WERI-Rb-1 (cell line): ENCODE measurements at regions not wholly inside any gene's neighbourhood (a gene's known extent, or its start where the extent isn't known, plus 50 kb on each side); places are given as distances from the start of the nearest gene placed in this dataset.
"Not testable (repeated sequence)": the region's sequence is repeated elsewhere in the genome, so short reads cannot be mapped to it uniquely, and the experiment has no call there.

Source experiments
- DNase-seq: peaks from one replicate; pipeline ENCODE4 v3.0.0-alpha.2; 2020
- H3K27ac ChIP-seq: fragments of 250-450 bp; sonication (Bioruptor Pico); 2 replicates; pipeline ENCODE4 v1.5.1; 2020; ENCODE audit warnings: mild to moderate bottlenecking, moderate library complexity
- H3K27me3 ChIP-seq: fragments of 250-450 bp; sonication (Bioruptor Pico); 2 replicates; pipeline ENCODE4 v1.5.1; 2021; ENCODE audit warnings: mild to moderate bottlenecking, low read depth, moderate library complexity; ENCODE audit not compliant: insufficient read depth, severe bottlenecking
- H3K36me3 ChIP-seq: fragments of 250-450 bp; sonication (Bioruptor Pico); 2 replicates; pipeline ENCODE4 v1.5.1; 2020; ENCODE audit warnings: mild to moderate bottlenecking, moderate library complexity
- H3K4me3 ChIP-seq: 2 replicates; pipeline ENCODE4 v1.5.1; 2011; ENCODE audit warnings: low read depth, mild to moderate bottlenecking, control low read depth, low read length
- H3K9me3 ChIP-seq: fragments of 250-450 bp; sonication (Bioruptor Pico); 2 replicates; pipeline ENCODE4 v1.5.1; 2021; ENCODE audit warnings: mild to moderate bottlenecking, moderate library complexity; ENCODE audit not compliant: severe bottlenecking
- CTCF ChIP-seq: IDR thresholded peaks from 2 replicates; pipeline ENCODE4 v1.5.1; 2011; ENCODE audit warnings: low read depth, mild to moderate bottlenecking, control low read depth, inconsistent platforms, low read length

- Histone ChIP-seq H3K36me3 (no peaks in the 10 kb centered on the region), H3K4me3 (no peak overlapping the region), H3K9me3 (peaks cover 42% of the 10 kb centered on the region), H3K27ac (no peak overlapping the region), H3K27me3 (no peaks in the 10 kb centered on the region)
- DNase-seq: no peak
- TF ChIP-seq CTCF: no peak
These were observed 112.2 kb upstream of the FMN2 start for GRCh38 chr1:239979456-239979855.

- DNase-seq: no peak
- no peak overlapping the region for H3K4me3 ChIP-seq
- H3K9me3 ChIP-seq: peaks cover 60% of the 10 kb centered on the region
- H3K27me3 ChIP-seq: no peaks in the 10 kb centered on the region
- H3K27ac ChIP-seq: no peak overlapping the region
- H3K36me3 ChIP-seq: no peaks in the 10 kb centered on the region
- no peak for TF ChIP-seq CTCF
These were observed 108.9 kb upstream of the FMN2 start for GRCh38 chr1:239982762-239983161.

GRCh38 chr1:239985044-239985443 is 106.6 kb upstream of the FMN2 start:
- Histone ChIP-seq H3K9me3 (peaks cover 40% of the 10 kb centered on the region), H3K27ac (no peak overlapping the region), H3K4me3 (no peak overlapping the region), H3K36me3 (no peaks in the 10 kb centered on the region), H3K27me3 (no peaks in the 10 kb centered on the region)
- no peak for DNase-seq
- no peak for TF ChIP-seq CTCF

- H3K9me3 ChIP-seq: peaks cover 35% of the 10 kb centered on the region
- DNase-seq: peak; percentile 80
- H3K4me3 ChIP-seq: no peak overlapping the region
- no peaks in the 10 kb centered on the region for H3K36me3 ChIP-seq
- H3K27ac ChIP-seq: peak overlapping the region; percentile 1; the same call in 1 of the 2 replicates
- H3K27me3 ChIP-seq: no peaks in the 10 kb centered on the region
- TF ChIP-seq CTCF: peak; percentile 62
These were observed 104.5 kb upstream of the FMN2 start for GRCh38 chr1:239987103-239987745.

- Histone ChIP-seq H3K27me3 (no peaks in the 10 kb centered on the region), H3K4me3 (no peak overlapping the region), H3K36me3 (no peaks in the 10 kb centered on the region), H3K9me3 (peaks cover 17% of the 10 kb centered on the region), H3K27ac (no peak overlapping the region)
- TF ChIP-seq CTCF: no peak
- DNase-seq: no peak
These were observed 101.7 kb upstream of the FMN2 start for GRCh38 chr1:239989990-239990389.

- not testable (repeated sequence) for H3K36me3 ChIP-seq, H3K27me3 ChIP-seq, H3K9me3 ChIP-seq
- DNase-seq: peak; percentile 96
- peak overlapping the region; percentile 35 for H3K4me3 ChIP-seq
- peak overlapping the region; percentile 95 for H3K27ac ChIP-seq
These were observed 99.1 kb upstream of the FMN2 start for GRCh38 chr1:239992566-239992965.
